DOHH2 (cell line): ENCODE measurements at regions not wholly inside any gene's neighbourhood (a gene's known extent, or its start where the extent isn't known, plus 50 kb on each side); places are given as distances from the start of the nearest gene placed in this dataset.

Source experiments
- H3F3A ChIP-seq: fragments of 200-600 bp; sonication (generic), shearing (Covaris generic); 2 replicates; pipeline ENCODE4 v1.6.0; 2016; ENCODE audit warnings: antibody characterized with exemption, mild to moderate bottlenecking; ENCODE audit not compliant: control insufficient read depth, insufficient read depth
- H3K27ac ChIP-seq: fragments of 200-600 bp; sonication (generic); 2 replicates; pipeline ENCODE4 v1.5.1; 2014; ENCODE audit warnings: low read depth, mild to moderate bottlenecking, low read length, moderate library complexity
- H3K27me3 ChIP-seq: fragments of 200-600 bp; sonication (generic); 2 replicates; pipeline ENCODE4 v1.6.1; 2014; ENCODE audit warnings: mild to moderate bottlenecking, low read length, mixed read lengths; ENCODE audit not compliant: control insufficient read depth
- H3K36me3 ChIP-seq: fragments of 200-600 bp; sonication (generic); 2 replicates; pipeline ENCODE4 v1.6.1; 2014; ENCODE audit warnings: mild to moderate bottlenecking, low read length, moderate library complexity, mixed read lengths; ENCODE audit not compliant: control insufficient read depth
- H3K4me1 ChIP-seq: fragments of 200-600 bp; sonication (generic); 2 replicates; pipeline ENCODE4 v1.6.1; 2014; ENCODE audit warnings: mild to moderate bottlenecking, low read length, mixed read lengths; ENCODE audit not compliant: control insufficient read depth
- H3K4me2 ChIP-seq: fragments of 200-600 bp; sonication (generic); 2 replicates; pipeline ENCODE4 v1.6.0; 2014; ENCODE audit warnings: mild to moderate bottlenecking, low read length, moderate library complexity
- H3K4me3 ChIP-seq: fragments of 200-600 bp; sonication (generic); 2 replicates; pipeline ENCODE4 v1.5.1; 2014; ENCODE audit warnings: mild to moderate bottlenecking, low read length, mixed read lengths
- H3K79me2 ChIP-seq: fragments of 200-600 bp; sonication (generic); 2 replicates; pipeline ENCODE4 v1.6.1; 2014; ENCODE audit warnings: mild to moderate bottlenecking, low read length, mixed read lengths; ENCODE audit not compliant: control insufficient read depth
- H3K9me2 ChIP-seq: fragments of 200-600 bp; sonication (generic); replicated peaks from 2 replicates; pipeline ENCODE4 v1.6.1; 2014; ENCODE audit warnings: mild to moderate bottlenecking, low read length, mixed read lengths; ENCODE audit not compliant: control insufficient read depth
- H3K9me3 ChIP-seq: fragments of 200-600 bp; sonication (generic); 2 replicates; pipeline ENCODE4 v1.6.1; 2014; ENCODE audit warnings: antibody characterized with exemption, low read length, mixed read lengths; ENCODE audit not compliant: control insufficient read depth, insufficient read depth
- H4K20me1 ChIP-seq: fragments of 200-600 bp; sonication (generic); 2 replicates; pipeline ENCODE4 v1.6.0; 2014; ENCODE audit warnings: low read depth, mild to moderate bottlenecking, antibody characterized with exemption, low read length, moderate library complexity; ENCODE audit not compliant: control insufficient read depth, insufficient read depth
- EZH2phosphoT487 ChIP-seq: fragments of 200-600 bp; sonication (generic); IDR thresholded peaks from 2 replicates; pipeline ENCODE4 v1.6.1; 2017; ENCODE audit warnings: borderline replicate concordance, mild to moderate bottlenecking, antibody characterized with exemption, low read length, moderate library complexity, mixed read lengths
- TF ChIP-seq, protein P1 (sequence below): fragments of 200-600 bp; sonication (generic); IDR thresholded peaks from one replicate; pipeline ENCODE4 v1.5.1; 2014; ENCODE audit warnings: antibody characterized with exemption, mild to moderate bottlenecking, low read depth, low read length; ENCODE audit not compliant: poor library complexity, severe bottlenecking

DNA sequence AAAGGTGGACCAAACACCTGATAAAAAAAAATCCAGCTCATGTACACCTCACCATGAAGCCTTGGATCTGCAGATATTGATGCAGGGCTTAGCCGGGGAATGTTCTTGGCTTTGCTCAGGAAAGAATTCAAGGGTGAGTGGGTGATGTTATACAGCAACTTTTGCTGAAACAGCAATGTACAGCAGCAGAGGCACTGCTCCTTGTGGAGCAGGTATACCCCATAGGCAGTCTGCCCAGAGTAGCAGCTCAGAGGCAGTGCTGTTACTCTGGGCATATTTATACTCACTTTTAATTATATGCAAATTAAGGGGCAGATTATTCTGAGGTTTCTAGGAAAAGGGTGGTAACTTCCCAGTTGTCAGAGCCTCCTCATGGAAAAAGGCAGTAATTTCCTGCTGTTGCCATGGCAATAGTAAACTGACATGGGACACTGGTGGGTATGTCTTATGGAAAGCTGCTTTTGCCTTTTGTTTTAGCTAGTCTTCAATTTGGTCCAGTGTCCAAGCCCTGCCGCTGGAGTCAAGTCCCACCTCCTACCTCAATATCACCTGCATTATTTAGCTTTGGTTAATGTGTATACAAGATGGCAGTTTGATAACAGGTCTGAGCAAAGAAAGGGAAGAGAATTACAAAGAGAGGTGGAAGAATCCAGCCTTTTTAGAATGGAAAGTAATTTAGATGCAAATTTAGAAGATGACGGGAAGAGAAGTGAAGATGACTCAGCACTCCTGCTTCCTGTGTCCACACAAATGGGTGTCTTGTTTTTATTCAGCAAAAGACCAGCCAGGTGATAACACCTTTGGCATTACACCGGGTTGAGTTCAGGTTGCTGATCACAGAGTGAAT lies 110.1 kb upstream of the JAG1 start:
- H3K4me3 ChIP-seq: no peak overlapping the region
- no peak for TF ChIP-seq EZH2phosphoT487
- TF ChIP-seq, protein P1, sequence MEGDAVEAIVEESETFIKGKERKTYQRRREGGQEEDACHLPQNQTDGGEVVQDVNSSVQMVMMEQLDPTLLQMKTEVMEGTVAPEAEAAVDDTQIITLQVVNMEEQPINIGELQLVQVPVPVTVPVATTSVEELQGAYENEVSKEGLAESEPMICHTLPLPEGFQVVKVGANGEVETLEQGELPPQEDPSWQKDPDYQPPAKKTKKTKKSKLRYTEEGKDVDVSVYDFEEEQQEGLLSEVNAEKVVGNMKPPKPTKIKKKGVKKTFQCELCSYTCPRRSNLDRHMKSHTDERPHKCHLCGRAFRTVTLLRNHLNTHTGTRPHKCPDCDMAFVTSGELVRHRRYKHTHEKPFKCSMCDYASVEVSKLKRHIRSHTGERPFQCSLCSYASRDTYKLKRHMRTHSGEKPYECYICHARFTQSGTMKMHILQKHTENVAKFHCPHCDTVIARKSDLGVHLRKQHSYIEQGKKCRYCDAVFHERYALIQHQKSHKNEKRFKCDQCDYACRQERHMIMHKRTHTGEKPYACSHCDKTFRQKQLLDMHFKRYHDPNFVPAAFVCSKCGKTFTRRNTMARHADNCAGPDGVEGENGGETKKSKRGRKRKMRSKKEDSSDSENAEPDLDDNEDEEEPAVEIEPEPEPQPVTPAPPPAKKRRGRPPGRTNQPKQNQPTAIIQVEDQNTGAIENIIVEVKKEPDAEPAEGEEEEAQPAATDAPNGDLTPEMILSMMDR: no peak
- H4K20me1 ChIP-seq: no peaks in the 10 kb centered on the region
- H3K4me2 ChIP-seq: no peak overlapping the region
- H3K36me3 ChIP-seq: no peaks in the 10 kb centered on the region
- no peaks in the 10 kb centered on the region for H3K4me1 ChIP-seq
- no peak overlapping the region for H3K27ac ChIP-seq
- no peaks in the 10 kb centered on the region for H3K9me3 ChIP-seq
- no peaks in the 10 kb centered on the region for H3K79me2 ChIP-seq
- no peaks in the 10 kb centered on the region for H3F3A ChIP-seq
- H3K9me2 ChIP-seq: no peaks in the 10 kb centered on the region
- no peaks in the 10 kb centered on the region for H3K27me3 ChIP-seq

DNA sequence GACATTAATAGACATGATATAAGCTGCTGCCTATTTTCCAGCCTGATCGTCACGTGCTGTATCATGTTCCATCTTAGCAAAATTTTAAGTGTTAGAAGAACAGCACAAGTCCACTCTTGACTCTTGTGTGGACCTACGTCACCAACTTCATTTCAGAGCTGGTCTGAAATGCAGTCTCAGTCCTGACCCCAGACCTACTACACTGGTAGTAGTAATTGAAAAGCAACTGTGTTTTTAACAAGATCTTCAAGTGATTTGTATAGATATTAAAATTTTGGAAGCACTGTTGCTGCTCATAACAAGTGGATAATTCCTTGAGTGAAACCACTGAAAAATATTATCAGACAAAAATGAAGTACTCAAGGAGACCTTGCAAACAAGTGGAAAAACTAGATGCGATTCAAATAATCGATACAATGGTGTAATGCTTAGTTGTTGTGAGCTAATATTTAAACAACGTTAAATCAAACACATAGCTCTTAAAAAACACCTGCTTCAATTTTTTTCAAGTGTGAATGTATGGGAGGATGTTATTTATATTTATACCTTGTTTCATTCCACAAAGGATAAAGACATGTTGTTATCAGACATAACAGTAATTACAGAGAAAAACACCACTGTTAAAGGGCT lies 110.9 kb upstream of the JAG1 start:
- Histone ChIP-seq H3K9me3 (no peaks in the 10 kb centered on the region), H3K27me3 (no peaks in the 10 kb centered on the region), H3K4me3 (no peak overlapping the region), H3K4me1 (no peaks in the 10 kb centered on the region), H3F3A (no peaks in the 10 kb centered on the region), H3K4me2 (no peak overlapping the region), H3K9me2 (no peaks in the 10 kb centered on the region), H4K20me1 (no peaks in the 10 kb centered on the region), H3K36me3 (no peaks in the 10 kb centered on the region), H3K79me2 (no peaks in the 10 kb centered on the region), H3K27ac (no peak overlapping the region)
- TF ChIP-seq, protein P1: no peak
- no peak for TF ChIP-seq EZH2phosphoT487

DNA sequence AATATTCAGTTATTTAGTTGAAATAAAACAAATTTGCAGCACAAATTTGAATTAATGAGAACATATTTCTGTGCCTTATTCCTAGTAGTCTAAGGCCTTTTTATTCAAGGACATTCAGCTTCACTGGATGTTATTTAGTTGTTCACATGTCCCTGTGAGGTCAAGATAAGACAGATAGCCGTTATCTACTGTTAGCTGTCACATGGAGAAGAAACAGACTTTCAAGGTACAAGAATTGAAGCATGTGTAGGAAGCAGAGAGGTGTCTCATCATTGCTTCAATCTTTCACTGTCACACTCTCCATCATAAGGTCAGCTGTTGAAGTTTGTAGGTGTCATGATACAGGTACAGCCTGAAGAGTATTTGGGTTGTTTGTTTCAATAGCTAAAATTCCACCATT lies 112.9 kb upstream of the JAG1 start:
- H3K36me3 ChIP-seq: no peaks in the 10 kb centered on the region
- no peaks in the 10 kb centered on the region for H3K4me1 ChIP-seq
- H3K9me3 ChIP-seq: no peaks in the 10 kb centered on the region
- H3K79me2 ChIP-seq: no peaks in the 10 kb centered on the region
- no peaks in the 10 kb centered on the region for H3K27me3 ChIP-seq
- no peak overlapping the region for H3K4me2 ChIP-seq
- H3K9me2 ChIP-seq: no peaks in the 10 kb centered on the region
- no peak overlapping the region for H3K4me3 ChIP-seq
- no peak overlapping the region for H3K27ac ChIP-seq
- H3F3A ChIP-seq: no peaks in the 10 kb centered on the region
- no peak for TF ChIP-seq EZH2phosphoT487
- TF ChIP-seq, protein P1: no peak
- H4K20me1 ChIP-seq: no peaks in the 10 kb centered on the region
